ENCODE measurements at regions not wholly inside any gene's neighbourhood (a gene's known extent, or its start where the extent isn't known, plus 50 kb on each side); places are given as distances from the start of the nearest gene placed in this dataset.

GRCh38 chr12:89980236-89980635 lies 271.6 kb upstream of the ATP2B1 start:
- Mint-ChIP-seq H3K27ac (ENCODE audit: unreplicated experiment) (peak overlapping the region; percentile 55), H3K4me3 (ENCODE audit: unreplicated experiment) (no peak overlapping the region), H3K27me3 (ENCODE audit: low read depth, unreplicated experiment) (no peaks in the 10 kb centered on the region), H3K36me3 (ENCODE audit: low read depth, unreplicated experiment) (no peaks in the 10 kb centered on the region), H3K9me3 (ENCODE audit: unreplicated experiment) (no peaks in the 10 kb centered on the region), H3K4me1 (ENCODE audit: low read depth, unreplicated experiment) (peaks cover 12% of the 10 kb centered on the region)
- Histone ChIP-seq H3K79me2 (ENCODE audit: insufficient read depth, low read length) (no peaks in the 10 kb centered on the region), H4K20me1 (ENCODE audit: insufficient read depth, low read length) (no peaks in the 10 kb centered on the region), H3K4me3 (ENCODE audit: insufficient read depth, low read depth, low read length) (no peak overlapping the region), H2AFZ (ENCODE audit: low read depth, low read length) (no peak overlapping the region), H3K9ac (ENCODE audit: low read length) (no peak overlapping the region), H3K36me3 (ENCODE audit: insufficient read depth, low read length) (no peaks in the 10 kb centered on the region), H3K4me2 (ENCODE audit: low read length) (no peak overlapping the region), H3K27ac (ENCODE audit: low read depth, low read length) (no peak overlapping the region), H3K4me1 (ENCODE audit: insufficient read depth, low read length) (no peaks in the 10 kb centered on the region), H3K27me3 (ENCODE audit: insufficient read depth, low read length) (no peaks in the 10 kb centered on the region), H3K9me3 (ENCODE audit: insufficient read depth, low read depth, low read length) (no peaks in the 10 kb centered on the region)
- DNase-seq (ENCODE audit: low read depth) (no peak), FAIRE-seq (peak; percentile 56)
- no peak for TF ChIP-seq CTCF (IDR thresholded peaks at IDR 0.05; ENCODE audit: insufficient read depth, low read depth, low read length)
- no peak for TF ChIP-seq EZH2 (IDR thresholded peaks at IDR 0.05; ENCODE audit: insufficient read depth, low read length)

- Histone ChIP-seq H3K4me3 (ENCODE audit: insufficient read depth, low read depth, low read length) (no peak overlapping the region), H3K27ac (ENCODE audit: low read depth, low read length) (no peak overlapping the region), H3K9ac (ENCODE audit: low read length) (no peak overlapping the region), H3K4me2 (ENCODE audit: low read length) (no peak overlapping the region), H3K27me3 (ENCODE audit: insufficient read depth, low read length) (no peaks in the 10 kb centered on the region), H2AFZ (ENCODE audit: low read depth, low read length) (no peak overlapping the region), H3K9me3 (ENCODE audit: insufficient read depth, low read depth, low read length) (no peaks in the 10 kb centered on the region), H3K36me3 (ENCODE audit: insufficient read depth, low read length) (no peaks in the 10 kb centered on the region), H3K79me2 (ENCODE audit: insufficient read depth, low read length) (no peaks in the 10 kb centered on the region), H4K20me1 (ENCODE audit: insufficient read depth, low read length) (no peaks in the 10 kb centered on the region), H3K4me1 (ENCODE audit: insufficient read depth, low read length) (no peaks in the 10 kb centered on the region)
- Mint-ChIP-seq H3K27me3 (ENCODE audit: low read depth, unreplicated experiment) (no peaks in the 10 kb centered on the region), H3K9me3 (ENCODE audit: unreplicated experiment) (no peaks in the 10 kb centered on the region), H3K4me1 (ENCODE audit: low read depth, unreplicated experiment) (peaks cover 12% of the 10 kb centered on the region), H3K4me3 (ENCODE audit: unreplicated experiment) (no peak overlapping the region), H3K27ac (ENCODE audit: unreplicated experiment) (no peak overlapping the region), H3K36me3 (ENCODE audit: low read depth, unreplicated experiment) (no peaks in the 10 kb centered on the region)
- DNase-seq (ENCODE audit: low read depth) (peak; percentile 35), FAIRE-seq (no peak)
- TF ChIP-seq CTCF (IDR thresholded peaks at IDR 0.05; ENCODE audit: insufficient read depth, low read depth, low read length): no peak
- TF ChIP-seq EZH2 (IDR thresholded peaks at IDR 0.05; ENCODE audit: insufficient read depth, low read length): no peak
These were observed 268.9 kb upstream of the ATP2B1 start for GRCh38 chr12:89977405-89978085.

GRCh38 chr12:89976866-89977265 lies 268.2 kb upstream of the ATP2B1 start:
- no peaks in the 10 kb centered on the region for H3K9me3 ChIP-seq (ENCODE audit: insufficient read depth, low read depth, low read length)
- H4K20me1 ChIP-seq (ENCODE audit: insufficient read depth, low read length): no peaks in the 10 kb centered on the region
- no peak overlapping the region for H3K4me2 ChIP-seq (ENCODE audit: low read length)
- H3K27ac ChIP-seq (ENCODE audit: low read depth, low read length): no peak overlapping the region
- no peaks in the 10 kb centered on the region for H3K4me1 ChIP-seq (ENCODE audit: insufficient read depth, low read length)
- H3K4me3 ChIP-seq (ENCODE audit: insufficient read depth, low read depth, low read length): no peak overlapping the region
- no peak overlapping the region for H3K27ac Mint-ChIP-seq (ENCODE audit: unreplicated experiment)
- H2AFZ ChIP-seq (ENCODE audit: low read depth, low read length): no peak overlapping the region
- DNase-seq (ENCODE audit: low read depth) (no peak), FAIRE-seq (no peak)
- no peak for TF ChIP-seq CTCF (IDR thresholded peaks at IDR 0.05; ENCODE audit: insufficient read depth, low read depth, low read length)
- TF ChIP-seq EZH2 (IDR thresholded peaks at IDR 0.05; ENCODE audit: insufficient read depth, low read length): no peak
- no peaks in the 10 kb centered on the region for H3K36me3 Mint-ChIP-seq (ENCODE audit: low read depth, unreplicated experiment)
- H3K4me3 Mint-ChIP-seq (ENCODE audit: unreplicated experiment): no peak overlapping the region
- no peaks in the 10 kb centered on the region for H3K27me3 Mint-ChIP-seq (ENCODE audit: low read depth, unreplicated experiment)
- H3K36me3 ChIP-seq (ENCODE audit: insufficient read depth, low read length): no peaks in the 10 kb centered on the region
- H3K79me2 ChIP-seq (ENCODE audit: insufficient read depth, low read length): no peaks in the 10 kb centered on the region
- H3K9ac ChIP-seq (ENCODE audit: low read length): no peak overlapping the region
- peaks cover 12% of the 10 kb centered on the region for H3K4me1 Mint-ChIP-seq (ENCODE audit: low read depth, unreplicated experiment)
- no peaks in the 10 kb centered on the region for H3K9me3 Mint-ChIP-seq (ENCODE audit: unreplicated experiment)
- H3K27me3 ChIP-seq (ENCODE audit: insufficient read depth, low read length): no peaks in the 10 kb centered on the region
